ENCODE measurements at regions not wholly inside any gene's neighbourhood (a gene's known extent, or its start where the extent isn't known, plus 50 kb on each side); places are given as distances from the start of the nearest gene placed in this dataset.

DNA sequence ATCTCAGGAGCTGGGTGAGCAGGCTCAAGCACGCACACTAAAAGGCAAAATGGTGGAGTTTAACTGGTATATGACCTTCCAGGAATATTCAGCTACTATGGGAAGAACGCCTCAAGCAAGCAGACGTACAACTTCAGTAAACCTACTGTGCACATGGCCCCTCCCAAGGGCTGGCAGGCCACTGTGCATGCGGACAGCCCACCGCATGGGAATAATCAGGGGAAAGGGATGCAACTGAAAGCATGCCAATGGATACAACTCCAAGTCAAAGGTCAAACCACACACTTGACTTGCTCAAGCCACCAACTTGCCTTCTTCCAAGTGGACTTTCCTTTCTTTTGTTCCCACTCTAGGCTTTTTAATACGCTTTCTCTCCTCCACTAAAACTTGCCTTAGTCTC is 121.6 kb upstream of the SNTG2 start:
- no peak for DNase-seq (ENCODE audit: low spot score)
- Histone ChIP-seq H3K4me1 (ENCODE audit: insufficient read depth) (peaks cover 14% of the 10 kb centered on the region; the same call in 1 of the 2 replicates), H3K27ac (ENCODE audit: low read depth) (no peak overlapping the region), H3K4me2 (no peak overlapping the region), H3K9me2 (ENCODE audit: insufficient read depth) (peaks cover 18% of the 10 kb centered on the region; the same call in 1 of the 2 replicates), H3K36me3 (ENCODE audit: insufficient read depth) (no peaks in the 10 kb centered on the region), H3F3A (replicated peaks; ENCODE audit: low read depth) (no peaks in the 10 kb centered on the region), H3K79me2 (replicated peaks; ENCODE audit: insufficient read depth) (no peaks in the 10 kb centered on the region), H3K27me3 (ENCODE audit: insufficient read depth) (no peaks in the 10 kb centered on the region), H2AFZ (no peak overlapping the region), H3K4me3 (no peak overlapping the region), H4K20me1 (replicated peaks; ENCODE audit: insufficient read depth) (no peaks in the 10 kb centered on the region)
- Mint-ChIP-seq H3K4me1 (peaks cover 26% of the 10 kb centered on the region), H3K27ac (no peak overlapping the region), H3K27me3 (ENCODE audit: insufficient read depth, low read depth, poor library complexity) (peaks cover 11% of the 10 kb centered on the region), H3K4me3 (no peak overlapping the region), H3K9me3 (no peaks in the 10 kb centered on the region), H3K36me3 (ENCODE audit: low read depth) (no peaks in the 10 kb centered on the region)
- TF ChIP-seq ZNF331 (CRISPR knock-in tag; IDR thresholded peaks at IDR 0.05; ENCODE audit: low read depth) (no peak), EZH2 (IDR thresholded peaks at IDR 0.05; ENCODE audit: low read depth, unreplicated experiment) (no peak), CREB1 (CRISPR knock-in tag; IDR thresholded peaks at IDR 0.05; ENCODE audit: low read depth) (no peak), EZH2phosphoT487 (IDR thresholded peaks at IDR 0.05; ENCODE audit: unreplicated experiment) (no peak)
- TF ChIP-seq, protein P1, sequence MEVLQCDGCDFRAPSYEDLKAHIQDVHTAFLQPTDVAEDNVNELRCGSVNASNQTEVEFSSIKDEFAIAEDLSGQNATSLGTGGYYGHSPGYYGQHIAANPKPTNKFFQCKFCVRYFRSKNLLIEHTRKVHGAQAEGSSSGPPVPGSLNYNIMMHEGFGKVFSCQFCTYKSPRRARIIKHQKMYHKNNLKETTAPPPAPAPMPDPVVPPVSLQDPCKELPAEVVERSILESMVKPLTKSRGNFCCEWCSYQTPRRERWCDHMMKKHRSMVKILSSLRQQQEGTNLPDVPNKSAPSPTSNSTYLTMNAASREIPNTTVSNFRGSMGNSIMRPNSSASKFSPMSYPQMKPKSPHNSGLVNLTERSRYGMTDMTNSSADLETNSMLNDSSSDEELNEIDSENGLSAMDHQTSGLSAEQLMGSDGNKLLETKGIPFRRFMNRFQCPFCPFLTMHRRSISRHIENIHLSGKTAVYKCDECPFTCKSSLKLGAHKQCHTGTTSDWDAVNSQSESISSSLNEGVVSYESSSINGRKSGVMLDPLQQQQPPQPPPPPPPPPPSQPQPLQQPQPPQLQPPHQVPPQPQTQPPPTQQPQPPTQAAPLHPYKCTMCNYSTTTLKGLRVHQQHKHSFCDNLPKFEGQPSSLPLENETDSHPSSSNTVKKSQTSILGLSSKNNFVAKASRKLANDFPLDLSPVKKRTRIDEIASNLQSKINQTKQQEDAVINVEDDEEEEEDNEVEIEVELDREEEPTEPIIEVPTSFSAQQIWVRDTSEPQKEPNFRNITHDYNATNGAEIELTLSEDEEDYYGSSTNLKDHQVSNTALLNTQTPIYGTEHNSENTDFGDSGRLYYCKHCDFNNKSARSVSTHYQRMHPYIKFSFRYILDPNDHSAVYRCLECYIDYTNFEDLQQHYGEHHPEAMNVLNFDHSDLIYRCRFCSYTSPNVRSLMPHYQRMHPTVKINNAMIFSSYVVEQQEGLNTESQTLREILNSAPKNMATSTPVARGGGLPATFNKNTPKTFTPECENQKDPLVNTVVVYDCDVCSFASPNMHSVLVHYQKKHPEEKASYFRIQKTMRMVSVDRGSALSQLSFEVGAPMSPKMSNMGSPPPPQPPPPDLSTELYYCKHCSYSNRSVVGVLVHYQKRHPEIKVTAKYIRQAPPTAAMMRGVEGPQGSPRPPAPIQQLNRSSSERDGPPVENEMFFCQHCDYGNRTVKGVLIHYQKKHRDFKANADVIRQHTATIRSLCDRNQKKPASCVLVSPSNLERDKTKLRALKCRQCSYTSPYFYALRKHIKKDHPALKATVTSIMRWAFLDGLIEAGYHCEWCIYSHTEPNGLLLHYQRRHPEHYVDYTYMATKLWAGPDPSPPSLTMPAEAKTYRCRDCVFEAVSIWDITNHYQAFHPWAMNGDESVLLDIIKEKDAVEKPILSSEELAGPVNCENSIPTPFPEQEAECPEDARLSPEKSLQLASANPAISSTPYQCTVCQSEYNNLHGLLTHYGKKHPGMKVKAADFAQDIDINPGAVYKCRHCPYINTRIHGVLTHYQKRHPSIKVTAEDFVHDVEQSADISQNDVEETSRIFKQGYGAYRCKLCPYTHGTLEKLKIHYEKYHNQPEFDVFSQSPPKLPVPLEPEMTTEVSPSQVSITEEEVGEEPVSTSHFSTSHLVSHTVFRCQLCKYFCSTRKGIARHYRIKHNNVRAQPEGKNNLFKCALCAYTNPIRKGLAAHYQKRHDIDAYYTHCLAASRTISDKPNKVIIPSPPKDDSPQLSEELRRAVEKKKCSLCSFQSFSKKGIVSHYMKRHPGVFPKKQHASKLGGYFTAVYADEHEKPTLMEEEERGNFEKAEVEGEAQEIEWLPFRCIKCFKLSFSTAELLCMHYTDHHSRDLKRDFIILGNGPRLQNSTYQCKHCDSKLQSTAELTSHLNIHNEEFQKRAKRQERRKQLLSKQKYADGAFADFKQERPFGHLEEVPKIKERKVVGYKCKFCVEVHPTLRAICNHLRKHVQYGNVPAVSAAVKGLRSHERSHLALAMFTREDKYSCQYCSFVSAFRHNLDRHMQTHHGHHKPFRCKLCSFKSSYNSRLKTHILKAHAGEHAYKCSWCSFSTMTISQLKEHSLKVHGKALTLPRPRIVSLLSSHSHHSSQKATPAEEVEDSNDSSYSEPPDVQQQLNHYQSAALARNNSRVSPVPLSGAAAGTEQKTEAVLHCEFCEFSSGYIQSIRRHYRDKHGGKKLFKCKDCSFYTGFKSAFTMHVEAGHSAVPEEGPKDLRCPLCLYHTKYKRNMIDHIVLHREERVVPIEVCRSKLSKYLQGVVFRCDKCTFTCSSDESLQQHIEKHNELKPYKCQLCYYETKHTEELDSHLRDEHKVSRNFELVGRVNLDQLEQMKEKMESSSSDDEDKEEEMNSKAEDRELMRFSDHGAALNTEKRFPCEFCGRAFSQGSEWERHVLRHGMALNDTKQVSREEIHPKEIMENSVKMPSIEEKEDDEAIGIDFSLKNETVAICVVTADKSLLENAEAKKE (CRISPR knock-in tag; IDR thresholded peaks at IDR 0.05): no peak
- TF ChIP-seq, protein P2, sequence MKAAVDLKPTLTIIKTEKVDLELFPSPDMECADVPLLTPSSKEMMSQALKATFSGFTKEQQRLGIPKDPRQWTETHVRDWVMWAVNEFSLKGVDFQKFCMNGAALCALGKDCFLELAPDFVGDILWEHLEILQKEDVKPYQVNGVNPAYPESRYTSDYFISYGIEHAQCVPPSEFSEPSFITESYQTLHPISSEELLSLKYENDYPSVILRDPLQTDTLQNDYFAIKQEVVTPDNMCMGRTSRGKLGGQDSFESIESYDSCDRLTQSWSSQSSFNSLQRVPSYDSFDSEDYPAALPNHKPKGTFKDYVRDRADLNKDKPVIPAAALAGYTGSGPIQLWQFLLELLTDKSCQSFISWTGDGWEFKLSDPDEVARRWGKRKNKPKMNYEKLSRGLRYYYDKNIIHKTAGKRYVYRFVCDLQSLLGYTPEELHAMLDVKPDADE (IDR thresholded peaks at IDR 0.05): no peak
- TF ChIP-seq, protein P3, sequence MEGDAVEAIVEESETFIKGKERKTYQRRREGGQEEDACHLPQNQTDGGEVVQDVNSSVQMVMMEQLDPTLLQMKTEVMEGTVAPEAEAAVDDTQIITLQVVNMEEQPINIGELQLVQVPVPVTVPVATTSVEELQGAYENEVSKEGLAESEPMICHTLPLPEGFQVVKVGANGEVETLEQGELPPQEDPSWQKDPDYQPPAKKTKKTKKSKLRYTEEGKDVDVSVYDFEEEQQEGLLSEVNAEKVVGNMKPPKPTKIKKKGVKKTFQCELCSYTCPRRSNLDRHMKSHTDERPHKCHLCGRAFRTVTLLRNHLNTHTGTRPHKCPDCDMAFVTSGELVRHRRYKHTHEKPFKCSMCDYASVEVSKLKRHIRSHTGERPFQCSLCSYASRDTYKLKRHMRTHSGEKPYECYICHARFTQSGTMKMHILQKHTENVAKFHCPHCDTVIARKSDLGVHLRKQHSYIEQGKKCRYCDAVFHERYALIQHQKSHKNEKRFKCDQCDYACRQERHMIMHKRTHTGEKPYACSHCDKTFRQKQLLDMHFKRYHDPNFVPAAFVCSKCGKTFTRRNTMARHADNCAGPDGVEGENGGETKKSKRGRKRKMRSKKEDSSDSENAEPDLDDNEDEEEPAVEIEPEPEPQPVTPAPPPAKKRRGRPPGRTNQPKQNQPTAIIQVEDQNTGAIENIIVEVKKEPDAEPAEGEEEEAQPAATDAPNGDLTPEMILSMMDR (conservative IDR thresholded peaks at IDR 0.05; ENCODE audit: low read depth in 2 of 2): no peak
- no peak for ATAC-seq

Data from GM23338 (cell line).